Body of pancreas (tissue), 4 donors: ENCODE measurements at regions not wholly inside any gene's neighbourhood (a gene's known extent, or its start where the extent isn't known, plus 50 kb on each side); places are given as distances from the start of the nearest gene placed in this dataset.

Source experiments
- ATAC-seq: fragments of 150-250 bp; one replicate; pipeline ENCODE4 v1.9.1; 2016
- DNase-seq, 4 donors: peaks; one replicate each; pipeline ENCODE4 v3.0.0-alpha.2; 2019
- H3K27ac ChIP-seq, 4 donors: fragments of 200-600 bp; sonication (generic); 1 replicate in 3 of 4; 2 replicates in 1 of 4; pipeline versions ENCODE4 v1.5.1 to v1.6.1; 2016 to 2019; ENCODE audit warnings: mild to moderate bottlenecking in 1 of 4, mixed read lengths in 1 of 4, moderate library complexity in 1 of 4
- H3K27me3 ChIP-seq, 2 donors: fragments of 200-600 bp; sonication (generic); one replicate each; pipeline ENCODE4 v1.6.0; 2016; ENCODE audit warnings: mild to moderate bottlenecking in 1 of 2
- H3K36me3 ChIP-seq, 2 donors: fragments of 200-600 bp; sonication (generic); replicated peaks in 1 of 2; 2 replicates each; pipeline ENCODE4 v1.5.1; 2016; ENCODE audit warnings: low read depth in 2 of 2; ENCODE audit not compliant: insufficient read depth in 1 of 2
- H3K4me1 ChIP-seq: fragments of 200-600 bp; sonication (generic); one replicate; pipeline ENCODE4 v1.6.0; 2016
- H3K4me3 ChIP-seq, 2 donors: fragments of 200-600 bp; sonication (generic); 1 replicate in 1 of 2; 2 replicates in 1 of 2; pipeline ENCODE4 v1.5.1; 2016 to 2019
- H3K9me3 ChIP-seq, 3 donors: fragments of 200-600 bp; sonication (generic); 1 replicate in 2 of 3; 2 replicates in 1 of 3; pipeline ENCODE4 v1.5.1; 2016
- POLR2A ChIP-seq, 3 donors: fragments of 450-650 bp; IDR thresholded peaks; one replicate each; pipeline ENCODE4 v1.6.1; 2016; ENCODE audit warnings: antibody characterized with exemption in 3 of 3, mild to moderate bottlenecking in 2 of 3
- WGBS, 2 donors: methylation state at CpG; one replicate each; pipeline ENCODE4 v1.1.5; 2017; 5-methylcytosine and 5-hydroxymethylcytosine counted together
- intact Hi-C: fragments of 100-400 bp; cut with DNase I; formaldehyde crosslinking; loops from one replicate; pipeline ENCODE4 v1.15.1; 2023
- TF ChIP-seq, protein P1 (sequence below), 7 experiments: fragments of 450-650 bp in 4 of 7; fragments of 200-600 bp in 3 of 7; sonication (generic) in 3 of 7; IDR thresholded peaks; one replicate each; pipeline ENCODE4 v1.5.1; 2016 to 2019; ENCODE audit warnings: antibody characterized with exemption in 7 of 7

DNA sequence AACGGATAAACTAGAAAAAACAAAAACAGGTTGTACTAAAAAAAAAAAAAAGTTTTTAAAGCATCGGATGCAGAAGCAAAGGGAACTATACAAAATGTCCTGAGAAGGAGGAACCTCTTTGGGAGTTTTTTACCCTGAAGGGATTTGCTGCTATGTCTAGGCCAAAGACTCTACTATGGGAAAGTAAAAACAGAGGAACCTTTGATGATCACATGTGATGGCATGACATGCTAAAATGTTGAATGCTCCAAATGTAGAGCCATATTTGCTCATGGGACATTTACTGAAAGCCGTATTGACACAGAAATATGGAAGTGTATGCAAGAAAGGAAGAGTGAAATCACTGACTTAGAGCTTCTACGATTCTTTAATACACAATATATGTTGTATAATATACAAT lies 992.0 kb upstream of the ZEB2 start:
- ATAC-seq: no peak
- intact Hi-C loops: no loop called here
- 71 to 74% methylated on average over 4 of the region's 4 CpGs for WGBS, 2 donors

DNA sequence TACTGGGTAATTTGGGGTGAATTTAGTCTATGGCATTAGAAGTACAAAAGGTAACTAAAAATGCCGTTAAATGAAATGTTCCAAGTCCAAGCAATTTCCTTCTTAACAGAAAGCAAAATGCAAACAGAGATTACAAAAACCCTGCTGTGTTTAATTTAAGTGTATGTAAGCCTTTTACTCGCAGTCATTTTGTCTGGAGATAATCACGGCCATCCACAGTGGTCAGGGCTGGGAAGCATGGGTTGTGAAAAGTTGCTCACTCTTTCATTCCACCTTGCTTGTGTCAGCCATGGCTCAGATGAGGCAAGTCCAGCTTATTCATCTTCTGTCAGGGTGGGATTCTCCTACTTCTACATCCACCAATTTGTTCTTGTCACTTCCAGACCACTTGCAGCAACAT lies 983.6 kb upstream of the ZEB2 start:
- no peaks in the 10 kb centered on the region for H3K36me3 ChIP-seq
- H3K4me1 ChIP-seq: no peaks in the 10 kb centered on the region
- H3K27me3 ChIP-seq: no peaks in the 10 kb centered on the region
- 61 to 64% methylated on average over 3 of the region's 3 CpGs for WGBS, 2 donors
- no peak overlapping the region for H3K4me3 ChIP-seq
- H3K27ac ChIP-seq: no peak overlapping the region
- DNase-seq: no peak
- no peaks in the 10 kb centered on the region for H3K9me3 ChIP-seq
- intact Hi-C loops: no loop called here
- TF ChIP-seq POLR2A (IDR thresholded peaks at IDR 0.05): no peak
- TF ChIP-seq, protein P1, sequence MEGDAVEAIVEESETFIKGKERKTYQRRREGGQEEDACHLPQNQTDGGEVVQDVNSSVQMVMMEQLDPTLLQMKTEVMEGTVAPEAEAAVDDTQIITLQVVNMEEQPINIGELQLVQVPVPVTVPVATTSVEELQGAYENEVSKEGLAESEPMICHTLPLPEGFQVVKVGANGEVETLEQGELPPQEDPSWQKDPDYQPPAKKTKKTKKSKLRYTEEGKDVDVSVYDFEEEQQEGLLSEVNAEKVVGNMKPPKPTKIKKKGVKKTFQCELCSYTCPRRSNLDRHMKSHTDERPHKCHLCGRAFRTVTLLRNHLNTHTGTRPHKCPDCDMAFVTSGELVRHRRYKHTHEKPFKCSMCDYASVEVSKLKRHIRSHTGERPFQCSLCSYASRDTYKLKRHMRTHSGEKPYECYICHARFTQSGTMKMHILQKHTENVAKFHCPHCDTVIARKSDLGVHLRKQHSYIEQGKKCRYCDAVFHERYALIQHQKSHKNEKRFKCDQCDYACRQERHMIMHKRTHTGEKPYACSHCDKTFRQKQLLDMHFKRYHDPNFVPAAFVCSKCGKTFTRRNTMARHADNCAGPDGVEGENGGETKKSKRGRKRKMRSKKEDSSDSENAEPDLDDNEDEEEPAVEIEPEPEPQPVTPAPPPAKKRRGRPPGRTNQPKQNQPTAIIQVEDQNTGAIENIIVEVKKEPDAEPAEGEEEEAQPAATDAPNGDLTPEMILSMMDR (IDR thresholded peaks at IDR 0.05): no peak
- no peak for ATAC-seq

More for the DNA sequence above, 992.0 kb upstream of the ZEB2 start:
- no peak for DNase-seq
- TF ChIP-seq, protein P1 (IDR thresholded peaks at IDR 0.05): no peak
- no peak for TF ChIP-seq POLR2A (IDR thresholded peaks at IDR 0.05)
- H3K9me3 ChIP-seq: no peaks in the 10 kb centered on the region
- H3K27me3 ChIP-seq: no peaks in the 10 kb centered on the region
- no peaks in the 10 kb centered on the region for H3K4me1 ChIP-seq
- H3K27ac ChIP-seq: no peak overlapping the region
- H3K4me3 ChIP-seq: no peak overlapping the region
- H3K36me3 ChIP-seq: no peaks in the 10 kb centered on the region

DNA sequence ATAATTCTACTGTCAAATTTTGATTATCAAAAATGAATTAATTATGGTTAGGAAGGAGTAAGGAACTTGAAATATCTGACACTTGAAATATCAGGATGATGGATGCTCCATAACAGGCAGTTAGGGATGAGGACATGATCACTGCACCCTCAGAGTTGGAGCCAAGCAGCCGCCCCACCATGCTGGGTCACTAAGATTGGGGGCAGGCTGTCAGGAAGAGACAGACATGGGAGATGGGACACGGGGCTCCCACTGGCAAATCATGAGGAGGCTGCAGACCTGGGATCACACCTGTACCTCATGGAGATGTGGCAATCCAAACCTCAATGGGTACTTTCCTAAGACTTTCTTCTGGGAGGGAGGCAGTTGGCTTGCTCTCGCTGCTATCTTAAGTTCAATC lies 982.0 kb upstream of the ZEB2 start:
- H3K4me3 ChIP-seq: no peak overlapping the region
- no peaks in the 10 kb centered on the region for H3K4me1 ChIP-seq
- intact Hi-C loops: no loop called here
- H3K27ac ChIP-seq: no peak overlapping the region
- no peaks in the 10 kb centered on the region for H3K9me3 ChIP-seq
- TF ChIP-seq POLR2A (IDR thresholded peaks at IDR 0.05): no peak
- TF ChIP-seq, protein P1 (IDR thresholded peaks at IDR 0.05): no peak
- H3K27me3 ChIP-seq: no peaks in the 10 kb centered on the region
- no peak for DNase-seq
- no peaks in the 10 kb centered on the region for H3K36me3 ChIP-seq
- 76 to 82% methylated on average over 3 of the region's 3 CpGs for WGBS, 2 donors
- no peak for ATAC-seq

DNA sequence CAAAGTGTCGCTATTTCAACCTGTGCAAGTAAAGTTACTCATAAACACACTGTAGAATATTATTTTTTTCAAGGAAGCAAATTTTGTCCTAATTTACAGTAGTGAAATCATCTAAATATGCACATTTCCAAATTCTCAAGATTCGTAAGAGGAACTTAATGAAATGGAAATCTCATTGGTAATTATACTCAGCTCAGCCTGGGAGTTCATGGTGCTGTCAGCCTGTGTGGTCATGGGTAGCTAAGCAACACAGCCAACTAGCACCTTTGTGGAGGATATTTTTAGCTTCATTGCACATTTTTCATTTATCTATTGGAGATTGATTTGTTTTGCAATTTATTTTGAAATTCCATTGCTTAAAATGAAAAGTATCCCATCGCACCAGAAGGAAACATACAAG lies 975.7 kb upstream of the ZEB2 start:
- WGBS, 2 donors: 70 to 74% methylated on average over 3 of the region's 3 CpGs
- no peak for TF ChIP-seq POLR2A (IDR thresholded peaks at IDR 0.05)
- TF ChIP-seq, protein P1 (IDR thresholded peaks at IDR 0.05): no peak
- no peak for ATAC-seq

DNA sequence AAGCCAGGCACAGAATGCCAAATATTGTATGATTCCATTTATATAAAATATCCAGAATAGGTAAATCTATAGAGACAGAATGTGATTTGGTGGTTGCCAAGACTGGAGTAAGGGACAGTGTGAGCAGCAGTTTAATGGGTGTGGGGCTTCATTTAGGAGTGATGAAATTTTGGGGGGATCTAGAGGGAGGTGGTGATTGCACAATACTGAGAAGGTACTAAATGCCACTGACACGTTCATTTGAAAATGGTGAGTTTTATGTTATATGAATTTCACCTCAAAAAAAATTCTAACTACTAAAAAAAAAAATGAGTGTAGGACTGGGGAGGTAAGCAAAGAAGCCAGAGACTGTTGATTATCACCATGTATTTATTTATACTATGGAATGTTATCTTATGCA lies 974.5 kb upstream of the ZEB2 start:
- TF ChIP-seq, protein P1 (IDR thresholded peaks at IDR 0.05): no peak
- TF ChIP-seq POLR2A (IDR thresholded peaks at IDR 0.05): no peak
- no peak overlapping the region for H3K4me3 ChIP-seq
- H3K36me3 ChIP-seq: no peaks in the 10 kb centered on the region
- ATAC-seq (no peak), DNase-seq (no peak)
- no peaks in the 10 kb centered on the region for H3K9me3 ChIP-seq
- no peaks in the 10 kb centered on the region for H3K4me1 ChIP-seq
- no peaks in the 10 kb centered on the region for H3K27me3 ChIP-seq
- intact Hi-C loops: no loop called here
- WGBS, 2 donors: 71 to 80% methylated on average over 1 of the region's 1 CpG
- no peak overlapping the region for H3K27ac ChIP-seq

More for the DNA sequence above, 975.7 kb upstream of the ZEB2 start:
- Histone ChIP-seq H3K27me3 (no peaks in the 10 kb centered on the region), H3K36me3 (no peaks in the 10 kb centered on the region), H3K4me3 (no peak overlapping the region), H3K4me1 (no peaks in the 10 kb centered on the region), H3K27ac (no peak overlapping the region), H3K9me3 (no peaks in the 10 kb centered on the region)
- no peak for DNase-seq
- intact Hi-C loops: no loop called here
